ENCODE measurements at regions not wholly inside any gene's neighbourhood (a gene's known extent, or its start where the extent isn't known, plus 50 kb on each side); places are given as distances from the start of the nearest gene placed in this dataset.

DNA sequence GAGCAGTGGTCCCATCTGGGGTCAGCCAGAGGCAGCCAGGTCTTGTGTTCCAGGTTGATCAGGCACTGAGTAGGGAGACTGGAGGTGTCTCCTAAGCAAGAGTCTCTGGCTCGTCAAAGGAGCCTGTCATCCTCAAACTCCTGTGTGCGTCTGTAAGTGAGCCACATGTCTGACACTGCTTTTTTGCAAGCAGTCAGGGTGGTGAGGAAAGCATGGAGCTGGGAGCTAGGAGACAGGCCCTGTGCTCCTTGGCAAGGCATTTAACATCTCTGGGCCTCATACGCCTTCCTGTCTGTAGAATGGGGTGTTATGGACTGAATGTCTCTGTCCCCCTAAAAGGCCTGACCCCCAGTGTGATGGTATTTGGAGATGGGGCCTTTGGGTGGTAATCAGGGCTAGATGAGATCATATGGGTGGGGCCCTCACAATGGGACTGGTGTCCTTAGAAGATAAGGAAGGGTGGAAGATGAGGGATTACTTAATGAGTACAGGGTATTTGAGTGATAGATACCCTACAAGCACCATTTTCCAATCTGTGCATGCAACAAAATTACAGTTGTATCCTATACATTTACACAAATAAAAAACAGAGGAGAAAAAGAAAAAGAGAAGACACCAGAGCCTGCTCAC is 53.0 kb downstream of the ARL6IP4 start:
- TF ChIP-seq, protein P1, sequence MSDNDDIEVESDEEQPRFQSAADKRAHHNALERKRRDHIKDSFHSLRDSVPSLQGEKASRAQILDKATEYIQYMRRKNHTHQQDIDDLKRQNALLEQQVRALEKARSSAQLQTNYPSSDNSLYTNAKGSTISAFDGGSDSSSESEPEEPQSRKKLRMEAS (IDR thresholded peaks at IDR 0.05), result no peak
- TF ChIP-seq, protein P2, sequence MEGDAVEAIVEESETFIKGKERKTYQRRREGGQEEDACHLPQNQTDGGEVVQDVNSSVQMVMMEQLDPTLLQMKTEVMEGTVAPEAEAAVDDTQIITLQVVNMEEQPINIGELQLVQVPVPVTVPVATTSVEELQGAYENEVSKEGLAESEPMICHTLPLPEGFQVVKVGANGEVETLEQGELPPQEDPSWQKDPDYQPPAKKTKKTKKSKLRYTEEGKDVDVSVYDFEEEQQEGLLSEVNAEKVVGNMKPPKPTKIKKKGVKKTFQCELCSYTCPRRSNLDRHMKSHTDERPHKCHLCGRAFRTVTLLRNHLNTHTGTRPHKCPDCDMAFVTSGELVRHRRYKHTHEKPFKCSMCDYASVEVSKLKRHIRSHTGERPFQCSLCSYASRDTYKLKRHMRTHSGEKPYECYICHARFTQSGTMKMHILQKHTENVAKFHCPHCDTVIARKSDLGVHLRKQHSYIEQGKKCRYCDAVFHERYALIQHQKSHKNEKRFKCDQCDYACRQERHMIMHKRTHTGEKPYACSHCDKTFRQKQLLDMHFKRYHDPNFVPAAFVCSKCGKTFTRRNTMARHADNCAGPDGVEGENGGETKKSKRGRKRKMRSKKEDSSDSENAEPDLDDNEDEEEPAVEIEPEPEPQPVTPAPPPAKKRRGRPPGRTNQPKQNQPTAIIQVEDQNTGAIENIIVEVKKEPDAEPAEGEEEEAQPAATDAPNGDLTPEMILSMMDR (IDR thresholded peaks at IDR 0.05), result no peak
- TF ChIP-seq BHLHE40 (IDR thresholded peaks at IDR 0.05; ENCODE audit: low read depth, low read length), result no peak
- TF ChIP-seq, protein P3, sequence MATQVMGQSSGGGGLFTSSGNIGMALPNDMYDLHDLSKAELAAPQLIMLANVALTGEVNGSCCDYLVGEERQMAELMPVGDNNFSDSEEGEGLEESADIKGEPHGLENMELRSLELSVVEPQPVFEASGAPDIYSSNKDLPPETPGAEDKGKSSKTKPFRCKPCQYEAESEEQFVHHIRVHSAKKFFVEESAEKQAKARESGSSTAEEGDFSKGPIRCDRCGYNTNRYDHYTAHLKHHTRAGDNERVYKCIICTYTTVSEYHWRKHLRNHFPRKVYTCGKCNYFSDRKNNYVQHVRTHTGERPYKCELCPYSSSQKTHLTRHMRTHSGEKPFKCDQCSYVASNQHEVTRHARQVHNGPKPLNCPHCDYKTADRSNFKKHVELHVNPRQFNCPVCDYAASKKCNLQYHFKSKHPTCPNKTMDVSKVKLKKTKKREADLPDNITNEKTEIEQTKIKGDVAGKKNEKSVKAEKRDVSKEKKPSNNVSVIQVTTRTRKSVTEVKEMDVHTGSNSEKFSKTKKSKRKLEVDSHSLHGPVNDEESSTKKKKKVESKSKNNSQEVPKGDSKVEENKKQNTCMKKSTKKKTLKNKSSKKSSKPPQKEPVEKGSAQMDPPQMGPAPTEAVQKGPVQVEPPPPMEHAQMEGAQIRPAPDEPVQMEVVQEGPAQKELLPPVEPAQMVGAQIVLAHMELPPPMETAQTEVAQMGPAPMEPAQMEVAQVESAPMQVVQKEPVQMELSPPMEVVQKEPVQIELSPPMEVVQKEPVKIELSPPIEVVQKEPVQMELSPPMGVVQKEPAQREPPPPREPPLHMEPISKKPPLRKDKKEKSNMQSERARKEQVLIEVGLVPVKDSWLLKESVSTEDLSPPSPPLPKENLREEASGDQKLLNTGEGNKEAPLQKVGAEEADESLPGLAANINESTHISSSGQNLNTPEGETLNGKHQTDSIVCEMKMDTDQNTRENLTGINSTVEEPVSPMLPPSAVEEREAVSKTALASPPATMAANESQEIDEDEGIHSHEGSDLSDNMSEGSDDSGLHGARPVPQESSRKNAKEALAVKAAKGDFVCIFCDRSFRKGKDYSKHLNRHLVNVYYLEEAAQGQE (IDR thresholded peaks at IDR 0.05), result no peak
- no peak for TF ChIP-seq EP300 (IDR thresholded peaks at IDR 0.05)
- no peak for TF ChIP-seq POLR2A (IDR thresholded peaks at IDR 0.05; ENCODE audit: low read length)
- no peak for TF ChIP-seq ESRRA (IDR thresholded peaks at IDR 0.05; ENCODE audit: borderline replicate concordance, low read length)
- no peak for TF ChIP-seq NR3C1 (IDR thresholded peaks at IDR 0.05)
- no peak for TF ChIP-seq RAD21 (conservative IDR thresholded peaks at IDR 0.05 in 1 of 2, IDR thresholded peaks at IDR 0.05 in 1 of 2)
- TF ChIP-seq TP53 (CRISPR knock-in tag; IDR thresholded peaks at IDR 0.05), result no peak
- no peak for TF ChIP-seq KDM1A (IDR thresholded peaks at IDR 0.05; ENCODE audit: low read depth)

Measured in A549 (cell line).